ENCODE measurements at regions not wholly inside any gene's neighbourhood (a gene's known extent, or its start where the extent isn't known, plus 50 kb on each side); places are given as distances from the start of the nearest gene placed in this dataset.
"Not testable (repeated sequence)": the region's sequence is repeated elsewhere in the genome, so short reads cannot be mapped to it uniquely, and the experiment has no call there.

GRCh38 chr6:140427842-140428241, 1053.4 kb upstream of the CITED2 start:
- H3K36me3 ChIP-seq = no peaks in the 10 kb centered on the region
- no peaks in the 10 kb centered on the region for H3K9me3 ChIP-seq
- no peaks in the 10 kb centered on the region for H3K27me3 ChIP-seq
- DNase-seq = no peak
- no peak overlapping the region for H3K4me3 ChIP-seq

GRCh38 chr6:140414966-140415620, 1040.6 kb upstream of the CITED2 start:
- Histone ChIP-seq H3K9me3 (peaks cover 4% of the 10 kb centered on the region; the same call in 1 of the 2 replicates), H3K4me3 (no peak overlapping the region)

GRCh38 chr6:140403020-140403419, 1028.6 kb upstream of the CITED2 start:
- H3K36me3 ChIP-seq = no peaks in the 10 kb centered on the region
- H3K4me3 ChIP-seq = no peak overlapping the region
- H3K9me3 ChIP-seq = peaks cover 11% of the 10 kb centered on the region; the same call in 1 of the 2 replicates
- DNase-seq = no peak
- H3K27me3 ChIP-seq = no peaks in the 10 kb centered on the region

More at GRCh38 chr6:140414966-140415620, 1040.6 kb upstream of the CITED2 start:
- H3K36me3 ChIP-seq = no peaks in the 10 kb centered on the region
- no peaks in the 10 kb centered on the region for H3K27me3 ChIP-seq
- DNase-seq = no peak

- Histone ChIP-seq H3K9me3 (peaks cover 8% of the 10 kb centered on the region; the same call in 1 of the 2 replicates), H3K27me3 (no peaks in the 10 kb centered on the region), H3K4me3 (no peak overlapping the region), H3K36me3 (no peaks in the 10 kb centered on the region)
- no peak for DNase-seq
These were observed 1027.3 kb upstream of the CITED2 start for GRCh38 chr6:140401761-140402160.

- Histone ChIP-seq H3K36me3 (no peaks in the 10 kb centered on the region), H3K4me3 (no peak overlapping the region), H3K27me3 (no peaks in the 10 kb centered on the region), H3K9me3 (no peaks in the 10 kb centered on the region)
- DNase-seq = no peak
These were observed 1023.6 kb upstream of the CITED2 start for GRCh38 chr6:140398076-140398475.

GRCh38 chr6:140397106-140397505, 1022.7 kb upstream of the CITED2 start:
- no peak for DNase-seq
- Histone ChIP-seq H3K27me3 (no peaks in the 10 kb centered on the region), H3K4me3 (no peak overlapping the region), H3K9me3 (no peaks in the 10 kb centered on the region), H3K36me3 (no peaks in the 10 kb centered on the region)

- no peaks in the 10 kb centered on the region for H3K9me3 ChIP-seq
- DNase-seq = no peak
These were observed 1019.5 kb upstream of the CITED2 start for GRCh38 chr6:140393665-140394540.

GRCh38 chr6:140388815-140389214, 1014.4 kb upstream of the CITED2 start:
- Histone ChIP-seq H3K27me3 (no peaks in the 10 kb centered on the region), H3K36me3 (no peaks in the 10 kb centered on the region), H3K4me3 (no peak overlapping the region), H3K9me3 (peaks cover 2% of the 10 kb centered on the region)
- no peak for DNase-seq

More at GRCh38 chr6:140393665-140394540, 1019.5 kb upstream of the CITED2 start:
- Histone ChIP-seq H3K27me3 (no peaks in the 10 kb centered on the region), H3K36me3 (no peaks in the 10 kb centered on the region), H3K4me3 (no peak overlapping the region)

GRCh38 chr6:140388192-140388802, 1013.8 kb upstream of the CITED2 start:
- Histone ChIP-seq H3K4me3 (no peak overlapping the region), H3K36me3 (no peaks in the 10 kb centered on the region)
- no peak for DNase-seq

GRCh38 chr6:140385679-140386078, 1011.2 kb upstream of the CITED2 start:
- Histone ChIP-seq H3K9me3 (peaks cover 2% of the 10 kb centered on the region), H3K36me3 (no peaks in the 10 kb centered on the region), H3K27me3 (no peaks in the 10 kb centered on the region), H3K4me3 (no peak overlapping the region)
- no peak for DNase-seq

More at GRCh38 chr6:140388192-140388802, 1013.8 kb upstream of the CITED2 start:
- no peaks in the 10 kb centered on the region for H3K27me3 ChIP-seq
- H3K9me3 ChIP-seq = peaks cover 2% of the 10 kb centered on the region

- Histone ChIP-seq H3K4me3 (no peak overlapping the region), H3K27me3 (no peaks in the 10 kb centered on the region), H3K9me3 (no peaks in the 10 kb centered on the region; the same call in none of the 2 replicates), H3K36me3 (no peaks in the 10 kb centered on the region)
- DNase-seq = no peak
These were observed 1007.9 kb upstream of the CITED2 start for GRCh38 chr6:140382355-140382754.

- no peak overlapping the region for H3K4me3 ChIP-seq
- DNase-seq = no peak
- H3K27me3 ChIP-seq = no peaks in the 10 kb centered on the region
- no peaks in the 10 kb centered on the region; the same call in 1 of the 2 replicates for H3K9me3 ChIP-seq
- no peaks in the 10 kb centered on the region for H3K36me3 ChIP-seq
These were observed 1006.2 kb upstream of the CITED2 start for GRCh38 chr6:140380427-140381218.

GRCh38 chr6:140379919-140380318, 1005.5 kb upstream of the CITED2 start:
- no peak for DNase-seq
- Histone ChIP-seq H3K9me3 (no peaks in the 10 kb centered on the region), H3K4me3 (no peak overlapping the region), H3K27me3 (no peaks in the 10 kb centered on the region), H3K36me3 (no peaks in the 10 kb centered on the region)

- no peaks in the 10 kb centered on the region for H3K27me3 ChIP-seq
- H3K9me3 ChIP-seq = no peaks in the 10 kb centered on the region
- H3K36me3 ChIP-seq = no peaks in the 10 kb centered on the region
- no peak overlapping the region for H3K4me3 ChIP-seq
- no peak for DNase-seq
These were observed 1001.8 kb upstream of the CITED2 start for GRCh38 chr6:140376209-140376608.

- not testable (repeated sequence) for H3K4me3 ChIP-seq, H3K9me3 ChIP-seq, DNase-seq, H3K27me3 ChIP-seq, H3K36me3 ChIP-seq
These were observed 999.3 kb upstream of the CITED2 start for GRCh38 chr6:140373728-140374127.

GRCh38 chr6:140372064-140372463, 997.6 kb upstream of the CITED2 start:
- Histone ChIP-seq H3K9me3 (no peaks in the 10 kb centered on the region), H3K27me3 (no peaks in the 10 kb centered on the region), H3K4me3 (no peak overlapping the region), H3K36me3 (no peaks in the 10 kb centered on the region)
- DNase-seq = no peak
